ENCODE measurements at regions not wholly inside any gene's neighbourhood (a gene's known extent, or its start where the extent isn't known, plus 50 kb on each side); places are given as distances from the start of the nearest gene placed in this dataset.

- TF ChIP-seq CTCF (IDR thresholded peaks at IDR 0.05): no peak
Observed at GRCh38 chr2:15729709-15730544, 138.3 kb downstream of the DDX1 start.

- no peak for TF ChIP-seq CTCF (IDR thresholded peaks at IDR 0.05)
Observed at GRCh38 chr2:15730545-15731212, 139.0 kb downstream of the DDX1 start.

- TF ChIP-seq CTCF (IDR thresholded peaks at IDR 0.05): no peak
Observed at GRCh38 chr2:15731213-15731888, 139.7 kb downstream of the DDX1 start.

GRCh38 chr2:15731889-15732271 lies 140.2 kb downstream of the DDX1 start:
- TF ChIP-seq CTCF (IDR thresholded peaks at IDR 0.05): no peak

- TF ChIP-seq CTCF (IDR thresholded peaks at IDR 0.05): no peak
Observed at GRCh38 chr2:15732341-15733077, 140.8 kb downstream of the DDX1 start.

- no peak for TF ChIP-seq CTCF (IDR thresholded peaks at IDR 0.05)
Observed at GRCh38 chr2:15733867-15734673, 142.4 kb downstream of the DDX1 start.

Measured in LNCAP (cell line).